ENCODE measurements at regions not wholly inside any gene's neighbourhood (a gene's known extent, or its start where the extent isn't known, plus 50 kb on each side); places are given as distances from the start of the nearest gene placed in this dataset.

DNA sequence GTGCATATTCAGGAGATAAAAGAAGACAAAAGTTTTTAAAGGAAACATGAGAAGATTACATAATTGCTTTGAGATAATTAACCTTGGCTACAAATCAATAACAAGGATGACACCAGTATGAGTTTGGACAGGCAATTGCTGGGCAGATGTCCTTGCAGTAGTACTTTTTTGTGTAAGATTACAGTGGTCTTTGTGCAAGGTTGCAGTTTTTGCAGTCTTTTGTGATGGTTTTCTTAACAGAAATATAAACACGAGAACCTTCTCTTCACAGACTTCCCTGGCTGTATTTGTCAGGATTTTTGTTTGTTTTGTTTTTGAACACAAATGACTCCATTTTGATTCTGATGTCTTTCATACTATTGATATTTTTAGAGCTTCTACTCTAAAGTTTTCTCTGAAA lies 128.3 kb upstream of the ALCAM start:
- TF ChIP-seq, protein P1, sequence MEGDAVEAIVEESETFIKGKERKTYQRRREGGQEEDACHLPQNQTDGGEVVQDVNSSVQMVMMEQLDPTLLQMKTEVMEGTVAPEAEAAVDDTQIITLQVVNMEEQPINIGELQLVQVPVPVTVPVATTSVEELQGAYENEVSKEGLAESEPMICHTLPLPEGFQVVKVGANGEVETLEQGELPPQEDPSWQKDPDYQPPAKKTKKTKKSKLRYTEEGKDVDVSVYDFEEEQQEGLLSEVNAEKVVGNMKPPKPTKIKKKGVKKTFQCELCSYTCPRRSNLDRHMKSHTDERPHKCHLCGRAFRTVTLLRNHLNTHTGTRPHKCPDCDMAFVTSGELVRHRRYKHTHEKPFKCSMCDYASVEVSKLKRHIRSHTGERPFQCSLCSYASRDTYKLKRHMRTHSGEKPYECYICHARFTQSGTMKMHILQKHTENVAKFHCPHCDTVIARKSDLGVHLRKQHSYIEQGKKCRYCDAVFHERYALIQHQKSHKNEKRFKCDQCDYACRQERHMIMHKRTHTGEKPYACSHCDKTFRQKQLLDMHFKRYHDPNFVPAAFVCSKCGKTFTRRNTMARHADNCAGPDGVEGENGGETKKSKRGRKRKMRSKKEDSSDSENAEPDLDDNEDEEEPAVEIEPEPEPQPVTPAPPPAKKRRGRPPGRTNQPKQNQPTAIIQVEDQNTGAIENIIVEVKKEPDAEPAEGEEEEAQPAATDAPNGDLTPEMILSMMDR (IDR thresholded peaks at IDR 0.05): no peak
- TF ChIP-seq POLR2A (IDR thresholded peaks at IDR 0.05): no peak
